Activated naive CD8-positive, alpha-beta T cell (primary cell): ENCODE measurements at regions not wholly inside any gene's neighbourhood (a gene's known extent, or its start where the extent isn't known, plus 50 kb on each side); places are given as distances from the start of the nearest gene placed in this dataset.

Experiments
- H3K27ac Mint-ChIP-seq: one replicate; pipeline ENCODE4 v1.8.0; 2021; ENCODE audit warnings: mixed read lengths
- H3K27me3 Mint-ChIP-seq: one replicate; pipeline ENCODE4 v1.8.0; 2021; ENCODE audit warnings: mixed read lengths
- H3K36me3 Mint-ChIP-seq: one replicate; pipeline ENCODE4 v1.8.0; 2021; ENCODE audit warnings: mixed read lengths
- H3K4me1 Mint-ChIP-seq: one replicate; pipeline ENCODE4 v1.8.0; 2021; ENCODE audit warnings: low read depth, mixed read lengths
- H3K4me3 Mint-ChIP-seq: one replicate; pipeline ENCODE4 v1.8.0; 2021; ENCODE audit warnings: mild to moderate bottlenecking, mixed read lengths
- H3K9me3 Mint-ChIP-seq: one replicate; pipeline ENCODE4 v1.8.0; 2021; ENCODE audit warnings: low read depth, mixed read lengths

DNA sequence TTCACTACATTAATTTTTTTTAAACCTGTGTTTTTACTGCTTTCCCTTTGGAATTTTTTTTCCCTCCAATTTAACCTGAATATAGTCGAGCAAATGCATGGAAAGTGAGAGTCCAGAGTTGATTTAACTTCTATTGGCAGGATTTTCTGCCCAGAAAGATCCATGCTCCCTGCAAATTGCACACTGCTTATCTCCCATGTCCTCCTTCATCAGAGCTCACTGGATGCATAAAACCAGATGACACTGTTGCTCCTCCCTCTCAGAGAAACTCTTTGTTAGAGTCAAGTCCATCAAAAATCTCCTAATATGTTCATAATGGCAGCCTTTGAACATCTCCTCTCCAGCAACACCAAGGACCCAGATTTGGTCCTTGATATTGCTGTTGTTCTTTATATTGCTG is 297.0 kb upstream of the SLC24A2 start:
- Mint-ChIP-seq H3K27ac (no peak overlapping the region), H3K4me3 (no peak overlapping the region), H3K27me3 (no peaks in the 10 kb centered on the region), H3K9me3 (no peaks in the 10 kb centered on the region), H3K36me3 (no peaks in the 10 kb centered on the region), H3K4me1 (no peaks in the 10 kb centered on the region)

DNA sequence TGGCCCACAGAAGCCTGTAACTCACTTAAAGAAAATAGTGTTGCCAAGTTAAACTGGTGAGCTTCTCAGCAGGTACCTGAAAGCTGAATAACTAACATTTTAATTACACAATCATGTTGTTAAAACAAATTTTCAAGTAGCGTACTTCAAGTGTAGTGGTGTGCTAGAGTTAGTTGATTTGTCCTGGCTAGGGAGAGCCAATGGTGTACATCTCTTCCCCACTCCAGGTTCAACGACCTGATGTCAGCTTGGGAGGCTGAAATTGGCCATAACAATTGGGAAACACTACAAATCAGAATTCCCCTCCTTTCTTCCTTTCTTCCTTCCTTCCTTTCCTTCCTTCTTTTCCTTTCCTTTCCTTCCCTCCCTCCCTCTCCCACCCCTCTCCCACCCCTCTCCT is 295.3 kb upstream of the SLC24A2 start:
- H3K9me3 Mint-ChIP-seq, result no peaks in the 10 kb centered on the region
- H3K4me3 Mint-ChIP-seq, result no peak overlapping the region
- no peaks in the 10 kb centered on the region for H3K4me1 Mint-ChIP-seq
- H3K36me3 Mint-ChIP-seq, result no peaks in the 10 kb centered on the region
- H3K27me3 Mint-ChIP-seq, result no peaks in the 10 kb centered on the region
- no peak overlapping the region for H3K27ac Mint-ChIP-seq

DNA sequence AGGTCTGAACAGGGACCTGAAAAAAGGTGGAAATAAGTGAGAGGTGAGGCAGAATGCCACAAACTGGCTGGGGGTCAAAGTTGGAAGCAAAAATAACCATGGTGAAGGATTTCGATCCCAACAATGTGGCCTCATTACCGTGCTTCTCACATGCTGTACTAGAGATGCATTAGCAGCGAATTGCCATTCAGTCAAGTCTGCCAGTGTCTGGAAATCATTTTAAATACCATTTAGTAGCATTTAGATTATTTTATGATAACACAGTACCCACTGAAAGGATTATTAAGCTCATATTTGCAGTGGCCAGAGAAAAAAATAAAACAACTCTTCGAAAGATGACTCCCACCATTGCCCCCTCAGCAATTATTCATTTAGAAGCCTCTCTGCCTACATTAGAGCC is 294.6 kb upstream of the SLC24A2 start:
- Mint-ChIP-seq H3K27ac (no peak overlapping the region), H3K4me3 (no peak overlapping the region), H3K36me3 (no peaks in the 10 kb centered on the region), H3K27me3 (no peaks in the 10 kb centered on the region), H3K4me1 (no peaks in the 10 kb centered on the region), H3K9me3 (no peaks in the 10 kb centered on the region)

DNA sequence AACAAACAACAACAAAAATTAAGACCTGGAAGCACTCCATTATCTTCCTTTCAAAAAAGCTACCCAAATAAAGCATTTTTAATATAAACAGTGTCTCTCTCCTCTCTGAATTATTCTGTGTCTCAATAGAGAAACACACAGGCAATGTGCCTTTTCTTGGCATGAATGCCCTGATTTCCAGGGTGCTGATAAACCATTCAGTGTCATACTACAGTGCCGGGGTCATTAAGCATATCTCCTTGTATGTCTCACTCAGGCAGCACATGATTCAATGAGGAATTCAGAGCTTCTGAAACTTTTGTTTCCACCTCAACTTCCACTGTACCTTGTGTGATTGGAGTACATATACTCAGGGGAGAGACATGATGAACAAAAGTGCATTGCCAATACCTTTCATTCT is 294.0 kb upstream of the SLC24A2 start:
- Mint-ChIP-seq H3K27ac (no peak overlapping the region), H3K36me3 (no peaks in the 10 kb centered on the region), H3K9me3 (no peaks in the 10 kb centered on the region), H3K4me1 (no peaks in the 10 kb centered on the region), H3K4me3 (no peak overlapping the region), H3K27me3 (no peaks in the 10 kb centered on the region)

DNA sequence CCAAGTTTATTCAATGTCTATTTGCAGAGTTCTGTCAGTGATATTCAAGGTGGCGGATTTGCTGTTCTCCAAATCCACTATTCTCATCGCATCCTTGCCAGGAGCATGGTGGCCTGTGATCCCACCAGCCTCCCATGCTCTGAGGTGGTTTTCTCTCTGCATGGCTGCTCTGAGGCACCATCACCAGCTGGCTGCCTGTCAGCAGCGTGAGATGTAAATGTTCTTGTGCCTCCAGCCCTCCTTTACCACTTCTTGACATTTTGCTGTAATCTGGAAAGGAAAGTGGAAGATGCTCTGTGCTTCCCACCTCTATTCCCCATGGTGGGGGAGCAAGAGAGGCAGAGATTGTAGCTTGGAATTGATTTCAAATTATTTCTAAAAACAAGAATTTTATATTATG is 293.6 kb upstream of the SLC24A2 start:
- Mint-ChIP-seq H3K36me3 (no peaks in the 10 kb centered on the region), H3K9me3 (no peaks in the 10 kb centered on the region), H3K27me3 (no peaks in the 10 kb centered on the region), H3K4me3 (no peak overlapping the region), H3K27ac (no peak overlapping the region), H3K4me1 (no peaks in the 10 kb centered on the region)

DNA sequence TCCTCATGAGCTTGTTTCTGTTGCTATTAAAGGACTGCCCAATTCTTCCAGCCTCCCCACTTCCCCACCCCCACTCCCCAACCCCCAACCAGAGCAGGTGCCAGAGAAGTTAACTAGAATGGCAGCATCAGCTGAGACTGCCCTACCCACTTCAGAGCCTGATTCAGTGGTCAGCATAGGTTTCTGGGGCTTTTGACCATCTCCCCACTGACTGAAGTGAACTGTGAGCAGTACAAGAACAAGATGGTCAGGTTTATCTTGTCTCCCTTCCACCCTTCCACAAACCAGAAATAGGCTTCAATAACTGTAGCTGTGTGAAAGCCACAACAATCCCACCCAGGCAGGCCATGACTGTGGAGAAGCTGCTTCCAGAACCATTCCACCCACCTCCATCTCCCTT is 289.4 kb upstream of the SLC24A2 start:
- Mint-ChIP-seq H3K4me3 (no peak overlapping the region), H3K36me3 (no peaks in the 10 kb centered on the region), H3K4me1 (no peaks in the 10 kb centered on the region), H3K9me3 (peaks cover 4% of the 10 kb centered on the region), H3K27me3 (no peaks in the 10 kb centered on the region), H3K27ac (no peak overlapping the region)

DNA sequence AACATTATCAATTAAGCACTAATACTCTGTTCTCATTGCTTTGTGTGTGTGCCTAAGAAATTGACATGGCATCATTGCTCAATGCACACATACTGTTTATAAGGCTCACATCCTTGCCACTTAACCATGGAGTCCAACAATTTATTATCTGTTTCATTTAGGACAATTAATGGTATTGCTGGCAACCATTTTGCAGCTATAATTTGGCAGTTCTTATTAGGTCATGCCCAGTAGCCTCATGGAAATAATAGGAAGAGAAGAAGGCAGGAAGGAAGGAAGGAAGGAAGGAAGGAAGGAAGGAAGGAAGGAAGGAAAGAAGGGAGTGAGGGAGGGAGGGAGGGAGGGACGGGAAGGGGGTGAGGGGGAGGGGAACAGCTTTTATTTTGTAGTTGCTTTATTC is 285.5 kb upstream of the SLC24A2 start:
- Mint-ChIP-seq H3K36me3 (no peaks in the 10 kb centered on the region), H3K27ac (no peak overlapping the region), H3K4me1 (no peaks in the 10 kb centered on the region), H3K27me3 (no peaks in the 10 kb centered on the region), H3K4me3 (no peak overlapping the region), H3K9me3 (peaks cover 8% of the 10 kb centered on the region)

DNA sequence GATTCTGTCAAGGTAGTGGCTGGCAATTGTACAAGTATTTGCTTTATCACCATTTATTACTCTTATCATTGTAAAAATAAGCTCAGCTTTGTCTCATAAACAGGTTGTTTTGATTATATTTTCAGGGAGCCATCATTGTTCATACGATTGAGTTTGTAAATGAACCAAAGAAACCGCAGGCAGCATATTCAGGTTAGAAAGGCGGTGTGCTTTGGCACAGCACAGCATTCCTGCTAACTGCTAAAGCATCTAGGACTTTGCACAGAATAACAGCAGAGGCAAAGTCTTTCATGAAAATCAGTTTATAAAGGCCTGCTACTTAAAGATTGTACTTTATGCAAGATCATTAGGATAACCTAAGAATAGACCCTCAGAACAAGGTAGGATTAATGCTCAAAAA is 281.5 kb upstream of the SLC24A2 start:
- H3K4me3 Mint-ChIP-seq, result no peak overlapping the region
- peaks cover 8% of the 10 kb centered on the region for H3K9me3 Mint-ChIP-seq
- H3K27ac Mint-ChIP-seq, result no peak overlapping the region
- no peaks in the 10 kb centered on the region for H3K36me3 Mint-ChIP-seq
- H3K4me1 Mint-ChIP-seq, result peaks cover 13% of the 10 kb centered on the region
- no peaks in the 10 kb centered on the region for H3K27me3 Mint-ChIP-seq

DNA sequence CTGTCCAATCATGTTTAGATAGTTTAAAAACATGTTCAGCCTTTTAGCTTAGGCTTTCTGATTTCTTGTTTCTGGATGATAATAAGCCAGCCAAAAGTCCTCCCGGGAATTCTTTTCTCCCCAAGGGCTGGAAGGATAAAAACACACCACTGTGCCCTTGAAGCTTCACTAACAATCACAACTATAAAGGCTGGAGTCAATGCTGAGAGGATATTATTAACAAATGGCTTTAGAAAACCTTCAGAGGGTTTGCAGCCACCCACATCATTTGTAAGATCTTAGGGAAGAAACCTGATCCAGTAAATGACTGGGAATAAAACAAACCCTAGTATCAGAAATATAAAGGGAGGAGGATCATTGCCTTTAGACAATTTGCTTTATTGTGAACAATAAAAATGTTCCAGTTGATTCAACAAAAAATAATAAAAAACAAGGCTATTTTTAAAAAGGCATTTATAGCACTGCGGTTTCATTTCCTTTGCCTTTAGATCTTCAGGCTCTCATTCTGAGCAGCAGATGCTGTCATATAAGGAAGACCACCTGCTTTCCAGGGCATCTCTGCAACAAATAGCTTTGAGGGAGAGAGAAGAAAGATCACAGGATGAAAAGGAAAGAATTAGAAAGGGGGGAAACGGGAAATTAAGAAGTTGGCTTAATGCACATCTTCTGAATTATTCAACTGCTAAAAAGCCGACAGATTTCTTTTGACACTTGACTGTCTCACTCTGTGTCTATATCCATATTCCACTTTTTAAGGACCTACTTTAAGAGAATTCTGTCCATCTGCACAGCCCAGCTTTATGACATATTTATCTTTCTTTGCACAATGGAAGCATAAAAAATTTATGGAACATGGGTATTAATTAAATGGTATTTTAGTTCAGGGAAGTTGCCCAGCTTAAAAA is 277.2 kb upstream of the SLC24A2 start:
- H3K27me3 Mint-ChIP-seq, result no peaks in the 10 kb centered on the region
- no peak overlapping the region for H3K4me3 Mint-ChIP-seq

DNA sequence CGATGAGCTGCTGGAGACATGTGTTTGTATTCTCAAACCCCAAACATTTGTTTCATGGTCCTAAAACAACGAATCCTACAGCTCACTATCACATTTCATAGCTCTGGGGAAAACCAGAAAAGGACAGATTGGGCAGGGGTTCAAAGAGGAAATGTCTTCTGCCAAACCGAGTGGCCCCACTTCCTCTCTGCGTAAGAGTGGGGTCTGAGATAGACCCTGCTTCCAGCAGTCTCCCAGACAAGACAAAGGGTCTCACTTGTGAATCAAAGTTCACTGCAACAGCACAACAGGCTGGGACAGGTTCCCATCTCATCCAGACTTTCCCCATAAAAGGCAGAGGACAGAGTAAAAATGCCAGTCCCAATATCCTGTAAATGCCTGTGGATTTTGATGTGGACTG is 276.2 kb upstream of the SLC24A2 start:
- H3K4me1 Mint-ChIP-seq, result peaks cover 23% of the 10 kb centered on the region
- no peak overlapping the region for H3K4me3 Mint-ChIP-seq
- H3K27me3 Mint-ChIP-seq, result no peaks in the 10 kb centered on the region
- H3K27ac Mint-ChIP-seq, result no peak overlapping the region
- peaks cover 5% of the 10 kb centered on the region for H3K36me3 Mint-ChIP-seq
- H3K9me3 Mint-ChIP-seq, result no peaks in the 10 kb centered on the region

More for the DNA sequence above, 277.2 kb upstream of the SLC24A2 start:
- peaks cover 5% of the 10 kb centered on the region for H3K36me3 Mint-ChIP-seq
- peaks cover 23% of the 10 kb centered on the region for H3K4me1 Mint-ChIP-seq
- no peaks in the 10 kb centered on the region for H3K9me3 Mint-ChIP-seq
- no peak overlapping the region for H3K27ac Mint-ChIP-seq

DNA sequence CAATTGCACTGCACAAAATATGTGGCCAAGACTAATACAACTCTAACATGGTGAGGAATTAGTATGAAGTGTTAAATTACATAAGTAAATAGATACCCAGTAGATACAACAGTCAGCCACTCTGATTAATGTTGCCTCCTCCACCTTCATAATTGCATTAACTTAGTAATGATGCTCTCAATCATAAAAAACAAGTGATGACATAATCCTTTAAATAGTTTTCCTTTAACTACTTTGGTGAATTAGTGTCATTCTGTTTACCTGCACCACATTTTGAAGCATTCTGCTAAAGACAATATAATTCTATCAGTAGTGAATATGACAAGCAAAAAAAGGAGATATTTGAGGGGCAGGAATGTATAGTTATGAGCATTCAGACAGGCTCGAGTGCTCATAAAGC is 265.9 kb upstream of the SLC24A2 start:
- H3K27ac Mint-ChIP-seq, result no peak overlapping the region
- no peaks in the 10 kb centered on the region for H3K4me1 Mint-ChIP-seq
- no peaks in the 10 kb centered on the region for H3K9me3 Mint-ChIP-seq
- H3K4me3 Mint-ChIP-seq, result no peak overlapping the region
- peaks cover 2% of the 10 kb centered on the region for H3K36me3 Mint-ChIP-seq
- H3K27me3 Mint-ChIP-seq, result peaks cover 2% of the 10 kb centered on the region

DNA sequence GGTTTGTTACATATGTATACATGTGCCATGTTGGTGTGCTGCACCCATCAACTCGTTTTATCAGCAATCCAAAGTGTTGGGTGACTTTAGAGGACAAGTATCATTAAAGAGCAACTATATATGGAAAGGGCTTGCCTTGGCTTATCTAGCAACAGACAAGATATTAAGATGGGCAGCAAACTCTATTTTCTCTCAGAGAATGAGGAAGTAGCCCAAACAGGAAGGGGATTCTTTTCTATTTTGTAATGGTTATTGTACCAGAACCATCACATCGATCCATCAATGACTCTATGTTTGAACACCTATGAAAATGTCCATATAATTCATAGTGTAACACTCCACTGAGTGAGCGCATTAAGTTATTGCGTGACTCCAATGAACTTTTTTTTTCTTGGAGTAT is 260.1 kb upstream of the SLC24A2 start:
- Mint-ChIP-seq H3K9me3 (no peaks in the 10 kb centered on the region), H3K27me3 (no peaks in the 10 kb centered on the region), H3K27ac (no peak overlapping the region), H3K4me3 (no peak overlapping the region), H3K36me3 (no peaks in the 10 kb centered on the region), H3K4me1 (no peaks in the 10 kb centered on the region)

DNA sequence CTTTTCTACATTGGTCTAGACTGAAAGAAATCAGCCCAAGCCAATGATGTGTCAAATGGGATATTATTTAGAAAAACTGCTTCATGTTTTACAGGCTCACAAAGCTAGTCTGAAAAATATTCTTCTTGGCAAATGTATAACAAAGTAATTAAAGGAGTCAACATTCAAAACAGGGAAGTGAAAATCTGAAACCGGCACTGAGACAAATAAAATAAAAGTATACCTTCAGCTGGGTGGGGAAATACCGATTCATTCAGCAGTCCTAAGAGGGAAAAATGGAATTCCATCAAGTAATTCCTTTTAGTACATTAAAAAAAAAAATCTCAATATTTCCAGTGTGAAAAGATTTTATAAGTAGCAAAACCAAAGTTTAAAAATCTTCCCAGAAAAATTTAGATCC is 259.6 kb upstream of the SLC24A2 start:
- H3K36me3 Mint-ChIP-seq, result no peaks in the 10 kb centered on the region
- no peaks in the 10 kb centered on the region for H3K27me3 Mint-ChIP-seq
- peaks cover 4% of the 10 kb centered on the region for H3K4me1 Mint-ChIP-seq
- no peak overlapping the region for H3K27ac Mint-ChIP-seq
- no peaks in the 10 kb centered on the region for H3K9me3 Mint-ChIP-seq
- no peak overlapping the region for H3K4me3 Mint-ChIP-seq

DNA sequence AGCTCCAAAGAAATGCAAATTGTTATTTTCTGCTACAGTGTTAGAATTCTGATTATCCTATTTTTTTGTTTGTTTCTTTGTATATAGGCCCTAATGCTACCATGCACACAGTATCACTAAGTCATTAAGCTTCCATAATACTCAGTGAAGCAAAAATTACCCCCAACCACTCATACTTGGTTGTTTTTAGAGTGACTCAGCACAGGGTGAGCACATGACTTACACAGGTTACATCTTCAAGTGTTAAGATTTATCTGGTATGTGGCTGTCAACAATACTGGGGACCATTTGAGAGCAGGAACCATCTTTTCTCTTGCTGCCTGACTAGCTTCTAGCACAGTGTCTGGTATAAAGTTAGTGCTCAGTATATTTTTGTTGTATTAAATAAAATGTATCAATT is 255.8 kb upstream of the SLC24A2 start:
- Mint-ChIP-seq H3K9me3 (no peaks in the 10 kb centered on the region), H3K27me3 (no peaks in the 10 kb centered on the region), H3K36me3 (no peaks in the 10 kb centered on the region), H3K27ac (no peak overlapping the region), H3K4me1 (peaks cover 25% of the 10 kb centered on the region), H3K4me3 (no peak overlapping the region)

DNA sequence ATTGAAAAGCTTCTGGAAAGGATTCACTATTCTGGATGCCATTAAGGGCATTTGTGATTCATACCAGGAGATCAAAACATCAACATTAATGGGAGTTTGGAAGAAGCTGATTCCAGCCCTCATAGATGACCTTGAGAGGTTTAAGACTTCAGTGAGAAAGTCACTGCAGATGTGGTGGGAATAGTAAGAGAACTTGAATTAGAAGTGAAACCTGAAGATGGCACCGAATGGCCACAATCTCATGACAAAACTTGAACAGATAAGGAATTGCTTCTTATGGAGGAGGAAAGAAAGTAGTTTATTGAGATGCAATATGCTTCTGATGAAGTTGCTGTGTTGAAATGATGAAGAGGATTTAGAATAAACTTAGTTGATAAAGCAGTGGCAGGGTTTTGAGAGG is 254.6 kb upstream of the SLC24A2 start:
- Mint-ChIP-seq H3K27me3 (no peaks in the 10 kb centered on the region), H3K9me3 (no peaks in the 10 kb centered on the region), H3K36me3 (no peaks in the 10 kb centered on the region), H3K27ac (peak overlapping the region; percentile 84), H3K4me1 (peaks cover 25% of the 10 kb centered on the region), H3K4me3 (peak overlapping the region; percentile 60)

DNA sequence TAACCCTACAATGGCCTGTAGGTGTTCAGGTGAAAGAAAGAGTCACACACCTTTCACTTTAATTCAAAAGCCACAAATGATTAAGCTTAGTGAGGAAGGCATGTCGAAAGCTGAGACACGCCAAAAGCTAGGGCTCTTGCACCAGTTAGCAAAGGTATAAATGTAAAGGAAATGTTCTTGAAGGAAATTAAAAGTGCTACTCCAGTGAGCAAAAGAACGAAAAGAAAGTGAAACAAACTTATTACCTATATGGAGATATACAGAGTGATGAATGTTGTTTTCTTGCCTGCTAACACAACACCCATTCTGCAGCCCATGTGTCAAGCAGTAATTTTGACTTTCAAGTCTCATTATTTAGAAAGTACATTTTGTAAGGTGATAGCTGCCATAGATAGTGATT is 254.2 kb upstream of the SLC24A2 start:
- no peaks in the 10 kb centered on the region for H3K36me3 Mint-ChIP-seq
- peak overlapping the region; percentile 60 for H3K4me3 Mint-ChIP-seq
- H3K27me3 Mint-ChIP-seq, result no peaks in the 10 kb centered on the region
- H3K27ac Mint-ChIP-seq, result peak overlapping the region; percentile 84
- peaks cover 25% of the 10 kb centered on the region for H3K4me1 Mint-ChIP-seq
- no peaks in the 10 kb centered on the region for H3K9me3 Mint-ChIP-seq
